H1 (cell line): ENCODE measurements at regions not wholly inside any gene's neighbourhood (a gene's known extent, or its start where the extent isn't known, plus 50 kb on each side); places are given as distances from the start of the nearest gene placed in this dataset.

Source experiments
- CTCF ChIP-seq, 3 experiments: IDR thresholded peaks; 1 replicate in 2 of 3; 2 replicates in 1 of 3; pipeline versions ENCODE4 v1.5.1 to v1.6.1; 2011; ENCODE audit warnings: low read length in 3 of 3, mild to moderate bottlenecking in 3 of 3, inconsistent platforms in 2 of 3, low read depth in 1 of 3, moderate library complexity in 1 of 3; ENCODE audit not compliant: insufficient read depth in 1 of 3; ENCODE audit errors: control extremely low read depth in 1 of 3
- E2F6 ChIP-seq: IDR thresholded peaks from 2 replicates; pipeline ENCODE4 v1.6.1; 2012; ENCODE audit warnings: inconsistent platforms
- MAX ChIP-seq: IDR thresholded peaks from 2 replicates; pipeline ENCODE4 v1.6.1; 2012; ENCODE audit warnings: inconsistent platforms
- NRF1 ChIP-seq: IDR thresholded peaks from 2 replicates; pipeline ENCODE4 v1.6.1; 2011; ENCODE audit warnings: mild to moderate bottlenecking, low read depth, low read length, improper control_type of control experiment
- POLR2A ChIP-seq, 2 experiments: IDR thresholded peaks; 1 replicate in 1 of 2; 2 replicates in 1 of 2; pipeline ENCODE4 v1.6.1; 2011; ENCODE audit warnings: low read depth in 2 of 2, low read length in 2 of 2, mild to moderate bottlenecking in 2 of 2; ENCODE audit errors: control extremely low read depth in 1 of 2
- POLR2AphosphoS5 ChIP-seq: IDR thresholded peaks from 2 replicates; pipeline ENCODE4 v1.6.1; 2011; ENCODE audit warnings: low read depth, low read length
- RAD21 ChIP-seq, 2 experiments: IDR thresholded peaks in 1 of 2; conservative IDR thresholded peaks in 1 of 2; 2 replicates each; pipeline ENCODE4 v1.6.1; 2011; ENCODE audit warnings: low read depth in 2 of 2, low read length in 2 of 2, improper control_type of control experiment in 1 of 2, inconsistent platforms in 1 of 2, mild to moderate bottlenecking in 1 of 2, moderate library complexity in 1 of 2
- SIX5 ChIP-seq: IDR thresholded peaks from 2 replicates; pipeline ENCODE4 v1.6.1; 2011; ENCODE audit warnings: mild to moderate bottlenecking, low read depth, low read length
- USF2 ChIP-seq: IDR thresholded peaks from 2 replicates; pipeline ENCODE4 v1.6.1; 2011; ENCODE audit warnings: low read length, improper control_type of control experiment

- TF ChIP-seq CTCF (IDR thresholded peaks at IDR 0.05; ENCODE audit: control extremely low read depth in 1 of 3, insufficient read depth in 1 of 3, low read depth in 1 of 3, low read length in 3 of 3) (no peak), POLR2A (IDR thresholded peaks at IDR 0.05; ENCODE audit: control extremely low read depth in 1 of 2, low read depth in 2 of 2, low read length in 2 of 2) (no peak), NRF1 (no peak), SIX5 (no peak), E2F6 (no peak), MAX (no peak), POLR2AphosphoS5 (no peak), USF2 (no peak), RAD21 (IDR thresholded peaks at IDR 0.05 in 1 of 2, conservative IDR thresholded peaks at IDR 0.05 in 1 of 2; ENCODE audit: low read depth in 2 of 2, low read length in 2 of 2) (no peak)
Measured at GRCh38 chr2:171216631-171217030, 55.9 kb upstream of the TLK1 start.
